Superior temporal gyrus (tissue), 1 donor: ENCODE measurements at regions not wholly inside any gene's neighbourhood (a gene's known extent, or its start where the extent isn't known, plus 50 kb on each side); places are given as distances from the start of the nearest gene placed in this dataset.

Source experiments
- DNase-seq: peaks from one replicate; pipeline ENCODE4 v3.0.0-alpha.2; 2016; ENCODE audit errors: extremely low spot score

DNA sequence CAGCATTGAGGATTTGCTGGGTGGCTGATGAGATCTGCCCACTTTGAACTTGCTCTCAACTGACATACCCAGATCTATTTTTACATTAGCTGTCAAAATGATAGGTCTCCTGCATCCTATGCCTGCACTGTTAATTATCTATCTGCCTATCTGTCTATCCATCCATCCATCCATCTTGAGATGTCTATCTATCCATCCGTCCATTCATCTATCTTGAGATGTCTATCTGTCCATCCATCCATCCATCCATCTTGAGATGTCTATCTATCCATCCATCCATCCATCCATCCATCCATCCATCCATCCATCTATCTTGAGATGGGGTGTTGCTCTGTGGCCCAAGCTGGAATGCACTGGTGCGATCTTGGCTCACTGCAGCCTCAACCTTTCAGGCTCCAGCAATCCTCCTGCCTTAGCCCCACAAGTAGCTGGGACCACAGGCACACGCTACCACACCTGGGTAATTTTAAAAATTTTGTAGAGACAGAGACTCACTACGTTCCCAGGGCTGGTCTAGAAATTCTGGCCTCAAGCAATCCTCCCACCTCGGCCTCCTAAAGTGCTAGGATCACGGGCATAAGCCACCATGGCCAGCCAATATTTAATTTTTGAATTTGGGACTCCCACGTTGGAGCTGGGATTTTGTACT lies 159.4 kb upstream of the NSMCE3 start:
- DNase-seq, result no peak

DNA sequence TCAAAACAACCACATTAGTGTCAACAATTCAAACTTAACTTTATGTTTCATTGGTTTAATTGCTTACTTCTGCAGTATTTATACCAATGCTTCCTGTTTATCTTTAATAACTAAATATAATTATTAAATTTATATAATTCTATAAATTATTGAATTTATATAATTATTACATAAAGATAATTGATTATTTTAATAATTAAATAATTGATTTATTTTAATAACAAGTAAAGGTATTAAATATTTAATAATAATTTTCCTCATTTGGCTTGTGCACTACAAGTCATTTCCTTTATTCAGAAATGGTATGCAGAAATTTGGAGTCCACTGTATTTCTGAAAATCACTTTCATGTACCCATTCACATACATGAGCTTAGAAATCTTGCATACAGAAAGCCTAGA lies 156.2 kb upstream of the NSMCE3 start:
- no peak for DNase-seq

DNA sequence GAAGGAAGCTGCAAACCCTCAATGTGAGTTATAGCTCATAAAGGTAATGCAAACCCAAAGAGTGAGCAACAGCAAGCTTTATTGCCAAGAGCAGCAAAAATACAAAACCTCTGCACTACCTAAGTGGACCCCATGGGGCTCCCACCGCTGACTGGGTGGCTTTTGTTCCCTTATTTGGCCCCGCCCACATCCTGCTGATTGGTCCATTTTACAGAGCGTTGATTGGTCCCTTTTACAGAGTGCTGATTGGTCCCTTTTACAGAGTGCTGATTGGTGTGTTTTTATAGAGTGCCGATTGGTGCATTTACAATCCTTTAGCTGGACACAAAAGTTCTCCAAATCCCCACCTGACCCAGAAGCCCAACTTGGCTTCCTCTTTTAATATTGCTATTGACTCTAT lies 154.5 kb upstream of the NSMCE3 start:
- no peak for DNase-seq

DNA sequence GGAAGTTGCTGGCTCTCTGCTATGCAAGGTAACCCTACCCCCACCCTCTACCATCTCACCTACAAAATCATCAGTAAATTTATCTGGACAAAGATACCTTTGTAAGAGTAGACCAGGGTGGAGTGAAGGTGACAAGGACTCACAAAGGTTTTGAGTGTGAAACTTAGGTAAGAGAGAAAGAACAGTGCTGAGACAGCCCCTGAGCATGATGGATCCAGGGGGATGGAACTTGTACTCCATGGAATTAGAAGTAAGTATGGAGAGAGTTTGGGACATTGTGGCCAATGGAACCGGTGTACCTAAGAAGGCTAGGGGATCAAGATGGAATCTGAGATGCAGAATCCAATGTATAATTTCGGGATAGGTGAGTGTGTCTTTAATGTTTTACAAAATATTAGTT lies 153.0 kb upstream of the NSMCE3 start:
- no peak for DNase-seq

DNA sequence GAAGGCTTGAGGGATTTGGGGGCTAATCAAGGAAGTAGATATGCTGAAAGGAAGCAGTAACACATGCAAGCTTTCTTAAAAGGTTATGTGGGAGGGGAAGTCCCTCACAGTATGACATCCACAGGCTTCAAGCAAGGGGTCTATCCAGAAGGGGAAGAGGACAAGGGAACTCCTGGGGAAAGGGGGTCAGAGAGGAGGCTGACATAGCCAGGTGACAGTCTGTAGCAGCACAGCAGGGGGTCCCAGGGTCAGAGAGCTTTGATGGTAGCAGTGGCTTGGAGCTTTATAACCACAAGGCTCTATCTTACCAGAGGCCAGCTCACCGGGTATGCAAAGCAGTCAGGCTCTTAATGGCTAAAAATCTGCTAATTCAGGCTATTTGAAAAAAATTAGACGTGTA lies 150.6 kb upstream of the NSMCE3 start:
- DNase-seq, result no peak

DNA sequence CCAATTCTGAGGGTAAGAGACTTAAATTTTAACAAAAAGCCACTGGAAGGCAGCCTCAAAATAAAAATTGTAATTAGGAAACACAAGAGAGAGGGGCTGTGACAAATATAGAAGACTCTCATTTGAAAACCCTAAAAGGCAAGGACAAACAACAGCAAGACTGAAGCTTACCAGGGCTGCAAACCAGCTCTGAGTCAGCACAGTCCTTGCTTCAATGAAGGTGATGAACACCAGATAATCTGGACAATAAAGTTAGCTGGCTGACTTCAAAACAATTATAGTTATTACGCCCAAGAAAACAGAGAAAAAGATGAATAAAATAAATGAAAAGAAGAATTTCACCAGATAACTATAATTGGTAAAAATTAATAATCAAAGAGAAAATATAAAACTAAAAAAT lies 149.3 kb upstream of the NSMCE3 start:
- no peak for DNase-seq

DNA sequence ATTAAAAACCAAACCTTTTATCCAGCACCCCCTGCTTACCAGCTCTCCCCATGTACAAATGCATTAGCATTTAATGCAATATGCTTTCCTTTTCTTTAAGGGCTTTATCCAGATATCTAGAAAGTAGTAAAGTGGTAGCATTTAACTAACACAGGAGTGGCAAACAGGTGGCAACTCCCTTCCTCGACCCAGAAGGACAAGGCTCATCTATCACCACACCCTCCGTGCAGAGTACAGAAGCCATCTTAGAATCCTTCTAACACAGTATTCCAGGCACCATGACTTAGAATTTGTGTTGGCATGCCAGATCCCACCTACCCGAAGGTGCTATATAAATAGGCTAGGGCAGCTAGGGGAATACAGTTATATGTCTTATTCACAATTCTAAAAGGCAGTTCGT lies 148.6 kb upstream of the NSMCE3 start:
- no peak for DNase-seq

DNA sequence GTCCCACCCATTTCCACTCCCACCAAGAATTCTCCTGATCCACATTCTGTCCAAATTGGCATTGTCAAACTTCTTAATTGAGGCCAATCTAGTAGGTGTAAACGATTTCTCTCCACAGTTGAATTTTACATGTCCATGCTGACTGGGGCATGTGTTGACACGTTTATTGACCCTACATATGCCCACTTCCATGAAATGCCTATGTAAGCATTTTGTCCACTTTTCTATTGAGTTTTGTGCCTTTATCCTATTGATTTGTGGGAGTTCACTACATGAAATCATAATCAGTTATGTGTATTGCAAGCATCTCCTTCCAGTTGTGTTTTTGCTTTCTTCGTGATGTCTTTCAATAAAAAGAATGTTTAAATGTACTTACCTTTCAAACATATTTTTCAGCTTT lies 141.7 kb upstream of the NSMCE3 start:
- no peak for DNase-seq

DNA sequence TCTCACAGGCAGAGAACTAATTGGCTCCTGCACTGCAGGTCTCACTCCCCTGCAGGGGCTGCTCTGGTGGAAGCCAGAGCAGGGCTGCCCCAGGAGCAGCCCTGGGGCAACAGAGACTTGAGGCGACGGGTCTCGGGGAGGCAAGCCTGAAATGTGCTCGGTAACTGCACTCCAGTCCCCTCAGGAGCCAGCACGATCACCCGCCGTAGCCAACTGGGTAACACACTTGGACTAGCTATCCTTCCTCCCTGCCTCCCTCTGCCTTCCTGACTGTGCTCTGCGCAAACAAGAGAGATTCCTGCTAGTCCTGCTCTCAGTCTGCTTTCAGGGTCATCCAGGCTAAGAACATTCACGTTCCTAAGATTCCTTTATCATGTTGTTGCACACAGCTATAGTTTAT lies 140.7 kb upstream of the NSMCE3 start:
- DNase-seq, result no peak

DNA sequence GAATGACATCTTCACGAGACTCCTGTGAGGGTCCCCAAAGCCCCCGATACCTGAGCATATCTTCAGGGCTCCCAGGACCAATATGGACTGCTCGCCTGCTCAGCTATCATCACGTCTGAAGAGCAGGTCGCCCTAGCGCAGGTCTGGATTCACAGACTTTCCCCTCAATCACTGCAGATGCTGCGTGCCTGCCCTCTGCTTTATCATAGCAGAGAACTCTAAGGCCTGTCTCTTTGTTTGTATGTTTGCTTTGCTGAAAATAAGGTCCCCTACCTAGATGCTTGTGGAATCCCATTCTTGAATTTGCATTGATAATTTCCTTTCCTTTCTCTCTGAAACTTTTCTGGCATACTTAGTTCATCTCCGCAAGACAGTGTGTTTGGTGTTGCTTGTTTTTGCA lies 140.3 kb upstream of the NSMCE3 start:
- no peak for DNase-seq

DNA sequence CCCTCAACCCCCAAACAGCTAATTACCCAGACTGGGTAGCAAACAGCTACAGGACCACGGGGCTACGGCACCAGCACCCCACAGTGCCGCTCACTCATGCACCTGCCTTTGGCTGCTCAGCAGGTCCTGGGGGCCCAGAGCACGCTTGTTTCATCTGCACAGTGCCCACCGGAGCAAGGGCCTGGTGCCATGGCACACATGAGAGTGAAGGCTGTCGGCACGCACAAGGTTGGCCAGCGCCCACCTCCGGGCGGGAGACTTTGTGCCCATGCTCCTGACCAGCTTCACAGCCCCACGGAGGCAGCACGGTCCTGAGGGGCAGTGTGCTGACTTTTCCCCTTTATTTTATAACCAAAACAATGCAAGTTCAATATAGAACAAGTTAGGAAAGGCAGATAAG lies 135.9 kb upstream of the NSMCE3 start:
- no peak for DNase-seq

DNA sequence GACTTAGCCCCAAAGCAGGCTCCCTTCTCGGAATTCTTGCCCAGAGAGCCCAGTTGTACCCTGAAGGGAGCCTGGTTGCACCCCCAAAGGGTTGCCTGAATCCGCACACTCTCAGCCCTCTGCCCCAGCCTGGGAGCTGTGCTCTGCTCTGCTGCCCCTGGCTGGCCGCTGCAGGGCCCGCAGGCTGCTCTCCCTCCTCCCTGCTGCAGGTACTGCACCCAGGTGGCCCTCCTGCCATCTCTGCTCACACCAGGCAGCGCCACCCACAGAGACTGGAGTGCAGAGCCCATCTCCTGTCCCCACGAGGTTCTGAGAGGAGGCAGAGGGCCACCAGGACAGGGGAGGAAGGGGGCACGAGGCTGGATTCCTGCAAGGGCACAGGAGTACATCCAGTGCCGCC lies 134.2 kb upstream of the NSMCE3 start:
- no peak for DNase-seq

DNA sequence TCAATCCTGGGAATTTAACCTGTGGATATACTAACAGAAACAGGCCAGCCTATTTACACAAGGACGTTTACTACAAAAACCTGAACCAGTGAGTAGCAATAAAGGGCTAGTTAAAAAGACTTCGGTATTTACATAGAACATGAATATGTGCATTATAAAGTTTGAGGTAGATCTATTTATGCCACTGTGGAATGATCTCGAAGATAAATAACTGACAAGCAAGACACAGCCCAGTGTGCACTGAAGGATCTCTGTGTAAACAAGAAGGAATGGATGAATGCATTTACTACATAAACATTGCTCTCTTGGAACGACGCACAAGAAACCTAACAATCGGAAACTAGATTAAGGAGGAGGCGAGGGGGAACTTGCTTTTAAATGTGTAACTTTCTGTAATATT lies 132.0 kb upstream of the NSMCE3 start:
- no peak for DNase-seq

DNA sequence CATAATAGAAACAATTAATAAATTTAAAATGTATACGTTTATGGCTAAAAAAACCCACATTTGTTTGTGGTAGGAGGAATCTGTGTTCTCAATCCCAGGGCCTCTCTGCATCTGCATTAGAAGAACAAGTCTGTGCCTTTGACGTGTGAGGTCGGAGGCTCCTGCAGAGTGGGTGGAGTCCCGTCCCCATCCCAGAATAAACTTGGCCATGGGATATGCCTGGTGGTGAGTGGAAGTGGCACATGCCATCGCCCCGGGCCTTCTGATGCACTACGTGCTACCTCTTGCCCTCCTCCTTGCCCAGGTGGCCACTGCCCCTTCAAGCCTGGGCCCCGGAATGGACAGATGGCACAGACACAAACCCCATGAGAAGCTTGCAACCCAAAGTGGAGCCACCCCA lies 131.1 kb upstream of the NSMCE3 start:
- DNase-seq, result no peak

DNA sequence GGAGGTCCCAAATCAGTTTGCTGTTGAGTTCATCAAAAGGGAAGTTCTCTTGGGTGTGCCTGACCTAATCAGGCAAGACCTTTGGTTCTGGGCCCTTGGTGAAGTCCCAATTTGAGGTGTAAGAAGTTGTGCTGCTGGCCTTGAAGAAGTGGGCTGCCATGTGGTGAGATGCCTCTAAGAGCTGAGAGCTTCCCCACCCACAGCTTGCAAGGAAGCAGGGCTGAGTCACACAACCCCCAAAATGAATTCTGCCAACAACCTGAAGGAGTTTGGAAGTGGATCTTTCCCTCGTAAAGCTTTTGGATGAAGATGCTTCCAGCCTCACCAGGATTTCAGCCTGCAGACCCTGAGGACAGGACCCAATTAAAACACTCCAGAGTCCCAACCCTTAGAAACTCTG lies 129.3 kb upstream of the NSMCE3 start:
- no peak for DNase-seq

DNA sequence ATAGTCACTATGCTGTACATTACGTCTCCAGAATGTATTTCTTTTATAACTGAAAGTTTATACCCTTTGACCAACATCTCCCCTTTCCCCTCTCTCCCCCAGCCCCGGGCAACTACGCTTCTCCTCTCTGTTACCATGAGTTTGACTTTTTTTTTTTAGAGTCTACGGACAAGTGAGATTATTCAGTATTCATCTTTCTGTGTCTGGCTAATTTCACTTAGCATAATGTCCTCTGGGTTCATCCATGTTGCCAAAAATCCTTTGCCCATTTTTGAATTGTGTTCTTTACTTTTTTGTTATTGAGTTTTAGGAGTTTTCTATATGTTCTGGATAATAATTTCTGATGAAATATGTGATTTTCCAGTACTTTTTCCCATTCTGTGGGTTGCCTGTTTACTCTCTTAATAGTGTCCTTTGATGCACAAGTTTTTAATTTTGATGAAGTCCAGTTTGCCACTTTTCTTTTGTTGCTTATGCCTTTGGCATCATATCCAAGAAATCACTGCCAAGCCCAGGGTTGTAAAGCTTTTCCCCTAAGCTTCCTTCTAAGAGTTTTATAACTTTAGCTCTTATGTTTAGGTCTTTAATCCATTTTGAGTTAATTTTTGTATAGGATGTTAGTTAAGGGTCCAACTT lies 126.7 kb upstream of the NSMCE3 start:
- no peak for DNase-seq

DNA sequence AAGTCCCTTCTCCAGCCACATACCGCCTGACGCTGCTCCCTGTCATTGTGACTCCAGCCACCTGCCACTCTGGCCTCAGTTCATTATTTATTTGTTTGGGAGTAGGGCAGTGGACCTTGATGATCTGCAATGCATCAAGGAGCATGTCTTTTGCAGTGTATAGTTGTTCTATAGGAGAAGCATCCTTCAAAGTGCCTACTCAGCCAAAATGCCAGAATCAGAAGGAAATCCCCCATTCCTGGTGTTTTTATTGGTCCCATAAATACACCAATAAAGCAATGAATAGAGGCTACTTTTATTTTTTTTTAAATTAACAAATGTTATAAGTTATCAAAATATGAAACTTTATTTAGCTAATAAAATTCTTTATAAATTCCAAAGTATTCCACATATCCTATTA lies 123.8 kb upstream of the NSMCE3 start:
- no peak for DNase-seq

DNA sequence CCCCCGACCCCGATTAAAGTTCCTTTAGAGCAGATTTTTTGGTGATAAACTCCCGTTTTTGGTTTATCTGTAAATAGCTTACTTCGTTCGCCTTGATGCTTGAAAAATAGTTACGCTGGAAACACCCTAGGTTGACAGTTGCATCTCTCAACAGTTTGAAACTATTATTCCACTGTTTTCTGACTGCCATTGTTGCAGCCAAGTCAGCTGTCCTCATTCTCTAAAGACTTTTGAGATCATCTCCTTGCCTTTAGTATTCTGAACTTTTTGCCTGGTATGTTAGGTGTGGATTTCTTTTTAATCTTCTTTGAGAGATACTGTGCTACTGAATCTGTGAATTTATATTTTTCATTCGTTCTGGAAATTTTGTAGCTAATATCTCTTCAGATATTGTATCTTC lies 122.7 kb upstream of the NSMCE3 start:
- DNase-seq, result no peak

DNA sequence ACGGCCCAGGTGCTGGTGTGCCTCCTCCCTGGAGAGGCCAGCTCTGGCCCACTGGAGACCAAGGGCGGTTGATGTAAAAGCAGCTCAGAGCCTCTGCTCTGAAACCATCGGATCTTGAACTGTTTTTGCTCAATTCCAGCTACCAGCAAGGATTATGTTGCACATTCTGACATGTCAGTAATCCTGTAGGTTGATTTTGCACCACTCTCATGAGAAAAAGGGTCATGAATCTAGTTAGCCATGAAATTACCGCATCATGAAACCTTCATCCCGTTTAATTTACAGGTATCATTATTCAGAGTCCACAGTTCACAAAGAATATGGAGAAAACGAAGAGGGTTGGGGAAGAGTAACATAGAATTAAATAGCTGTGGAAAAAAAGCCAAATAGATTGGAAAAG lies 120.4 kb upstream of the NSMCE3 start:
- DNase-seq, result no peak

DNA sequence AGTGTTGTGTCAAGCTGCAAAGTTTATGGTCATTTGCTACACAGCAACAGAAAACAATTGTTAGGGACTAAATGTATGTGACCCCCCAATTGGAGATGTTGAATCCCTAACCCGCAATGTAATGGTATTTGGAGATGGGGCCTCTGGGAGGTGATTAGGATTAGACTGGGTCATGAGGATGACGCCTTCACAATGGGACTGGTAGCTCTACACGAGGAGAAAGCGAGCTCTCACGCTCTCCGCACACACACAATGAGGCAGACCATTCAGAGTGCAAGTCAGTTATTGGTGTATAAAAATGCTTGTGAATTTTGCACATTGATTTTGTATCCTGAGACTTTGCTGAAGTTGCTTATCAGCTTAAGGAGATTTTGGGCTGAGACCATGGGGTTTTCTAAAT lies 116.9 kb upstream of the NSMCE3 start:
- no peak for DNase-seq

DNA sequence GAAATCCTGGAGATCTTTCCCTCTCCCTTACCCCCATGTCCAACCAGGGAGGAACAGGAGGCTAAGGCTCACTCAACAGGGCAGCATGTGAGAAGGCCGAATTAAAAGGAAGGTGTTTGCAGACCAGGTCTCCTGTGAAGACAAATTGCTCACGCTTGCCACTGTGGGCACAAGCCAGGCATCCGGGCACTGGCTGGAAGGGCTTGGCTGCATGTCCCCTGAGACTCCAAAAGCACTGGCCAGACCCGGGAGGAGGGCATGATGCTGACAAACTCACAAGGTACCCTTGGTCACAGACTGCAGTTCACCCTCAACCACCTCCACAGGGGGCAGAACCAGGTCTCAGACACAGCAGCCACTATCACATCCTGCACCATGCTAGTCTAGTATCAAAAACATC lies 113.7 kb upstream of the NSMCE3 start:
- DNase-seq, result no peak

DNA sequence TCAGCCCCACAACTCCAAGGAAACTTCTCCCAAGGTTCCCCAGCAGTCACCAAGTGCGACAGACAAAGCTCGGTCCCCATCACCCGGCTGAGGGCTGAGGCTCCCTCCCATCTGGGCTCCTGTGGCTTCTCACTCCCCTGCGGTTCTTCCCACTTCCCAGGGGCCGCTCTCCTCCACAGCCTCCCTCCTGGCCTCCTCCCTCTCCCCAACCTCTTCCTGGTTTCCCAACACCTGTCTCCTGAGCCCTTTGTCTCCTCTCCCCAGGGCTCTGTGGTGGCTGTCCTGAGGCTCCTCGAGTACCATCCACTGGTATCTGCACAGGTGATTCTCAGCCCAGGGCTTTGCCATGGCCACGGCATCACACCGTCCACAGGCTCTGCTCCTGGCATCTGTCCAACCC lies 113.2 kb upstream of the NSMCE3 start:
- DNase-seq, result no peak

DNA sequence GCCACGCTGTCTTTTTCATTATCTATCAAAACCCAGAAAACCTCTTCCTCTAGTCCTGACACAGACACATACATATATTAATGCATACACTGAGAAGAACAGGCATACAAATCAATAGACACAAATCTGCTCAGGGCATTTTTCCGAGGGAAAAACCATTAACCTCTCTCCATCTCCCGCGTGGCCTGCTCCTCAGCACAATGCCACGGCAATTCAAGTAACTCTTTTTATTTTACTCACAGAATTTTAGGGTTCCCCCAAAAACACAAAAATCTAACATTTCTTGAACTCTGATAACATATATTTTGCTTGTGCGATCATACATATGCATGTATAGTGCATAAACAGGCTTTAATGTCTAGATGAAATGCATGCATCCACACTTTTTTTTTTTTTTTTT lies 110.8 kb upstream of the NSMCE3 start:
- no peak for DNase-seq

DNA sequence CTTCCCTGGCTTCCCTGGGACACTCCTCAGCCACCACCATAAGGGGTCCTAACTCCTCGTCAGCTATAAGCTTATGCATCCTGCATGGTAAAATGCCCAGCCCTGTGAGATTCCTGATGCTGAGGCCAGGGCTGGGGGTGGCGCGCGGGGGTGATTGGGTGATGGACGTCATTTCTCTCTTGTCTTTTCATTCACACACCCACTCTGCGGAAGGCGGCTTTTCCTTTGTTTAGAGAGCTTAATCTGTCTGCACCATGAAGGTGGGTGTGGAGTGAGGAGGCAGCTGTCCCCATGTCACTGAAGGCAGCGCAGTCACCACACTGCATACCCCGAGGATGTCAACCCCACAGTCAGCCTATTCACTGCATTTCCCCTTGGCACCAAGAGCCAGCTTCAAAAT lies 110.0 kb upstream of the NSMCE3 start:
- DNase-seq, result no peak
